ENCODE measurements at regions not wholly inside any gene's neighbourhood (a gene's known extent, or its start where the extent isn't known, plus 50 kb on each side); places are given as distances from the start of the nearest gene placed in this dataset.

DNA sequence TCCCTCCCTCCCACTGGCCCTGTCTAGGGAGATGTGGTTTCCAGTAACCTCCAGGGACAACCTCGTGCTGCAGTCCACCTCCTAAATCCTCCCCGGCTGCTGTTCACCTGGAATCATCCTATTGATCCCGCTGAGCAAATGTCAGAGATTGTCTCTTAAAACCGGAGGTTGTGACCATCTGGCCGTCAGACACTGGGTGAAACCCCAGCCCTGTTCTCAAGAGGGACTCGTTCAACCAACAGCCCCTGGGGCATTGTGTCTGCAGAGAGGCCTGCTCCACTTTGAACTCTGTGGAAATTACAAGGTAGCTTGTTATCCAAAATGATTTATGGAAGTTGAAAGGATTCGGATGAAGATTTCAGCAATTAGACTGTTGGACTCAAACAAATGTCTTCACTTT, 498.0 kb downstream of the MATN1 start:
- no peak overlapping the region for H2AFZ ChIP-seq (ENCODE audit: control insufficient read depth, low read depth, low read length)
- H3K36me3 ChIP-seq (ENCODE audit: control insufficient read depth in 2 of 2, insufficient read depth in 2 of 2, low read length in 1 of 2): no peaks in the 10 kb centered on the region
- FAIRE-seq: no peak
- in situ Hi-C loops (cut with MboI) (no loop called here), intact Hi-C loops (cut with micrococcal nuclease; ENCODE audit: unreplicated experiment) (no loop called here)
- peaks cover 3% of the 10 kb centered on the region in 2 experiments; a peak in 3 of 4 replicates for H3K27me3 ChIP-seq (replicated peaks in 1 of 2; ENCODE audit: control insufficient read depth in 2 of 2, insufficient read depth in 2 of 2, low read length in 1 of 2)
- H4K20me1 ChIP-seq (ENCODE audit: control insufficient read depth, insufficient read depth): no peaks in the 10 kb centered on the region
- no peaks in the 10 kb centered on the region for H3K79me2 ChIP-seq (ENCODE audit: control insufficient read depth, insufficient read depth, low read length)
- H3K4me1 ChIP-seq (ENCODE audit: control insufficient read depth, insufficient read depth, low read length): no peaks in the 10 kb centered on the region
- TF ChIP-seq NR2C2 (IDR thresholded peaks at IDR 0.05; ENCODE audit: borderline replicate concordance, control insufficient read depth, insufficient read length, low read depth): no peak
- 23% methylated on average over 7 of the region's 7 CpGs for WGBS (ENCODE audit: insufficient coverage, insufficient replicate concordance, low lambda C conversion rate, missing lambda C conversion rate)
- no peak overlapping the region for H3K4me3 ChIP-seq
- H3K9ac ChIP-seq (ENCODE audit: control insufficient read depth, insufficient read depth, low read length): no peak overlapping the region
- SMC1A ChIA-PET (ENCODE audit: uncharacterized antibody, unreplicated experiment): no interaction called here
- BruUV-seq (replicated peaks): no TSS peak
- CTCF ChIA-PET: no interaction called here
- POLR2A ChIA-PET: no interaction called here
- ATAC-seq: no peak
- H3K27ac ChIP-seq (ENCODE audit: control insufficient read depth, insufficient read depth): no peak overlapping the region
- no peak for DNase-seq (ENCODE audit: low read depth, low spot score)
- no peaks in the 10 kb centered on the region for H3K9me3 ChIP-seq (replicated peaks; ENCODE audit: control insufficient read depth, insufficient read depth, low read length)
- H3K4me2 ChIP-seq (ENCODE audit: control insufficient read depth, insufficient read depth): no peak overlapping the region
- RAD21 ChIA-PET (ENCODE audit: unreplicated experiment): no interaction called here

DNA sequence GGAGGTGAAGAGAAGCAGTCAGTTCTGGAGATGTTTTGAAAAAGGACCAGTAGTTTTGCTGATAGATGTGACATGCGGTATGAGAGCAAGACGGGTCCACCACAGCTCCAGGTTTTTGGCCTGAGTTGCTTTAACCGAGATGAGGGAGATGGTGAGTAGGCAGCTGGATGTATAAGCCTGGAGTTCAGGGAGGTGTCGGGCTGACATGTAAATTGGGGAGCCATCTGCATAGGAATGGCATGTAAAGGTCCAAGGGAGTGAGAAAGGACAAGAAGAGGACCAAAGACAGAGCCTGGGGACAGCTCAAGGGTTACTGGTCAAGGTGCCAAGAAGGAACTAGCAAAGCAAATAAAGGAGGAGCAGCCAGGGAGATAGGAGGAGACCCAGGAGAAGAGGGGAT, 503.7 kb downstream of the MATN1 start:
- Histone ChIP-seq H3K4me2 (ENCODE audit: control insufficient read depth, insufficient read depth) (no peak overlapping the region), H4K20me1 (ENCODE audit: control insufficient read depth, insufficient read depth) (no peaks in the 10 kb centered on the region), H3K27ac (ENCODE audit: control insufficient read depth, insufficient read depth) (no peak overlapping the region), H3K79me2 (ENCODE audit: control insufficient read depth, insufficient read depth, low read length) (no peaks in the 10 kb centered on the region), H2AFZ (ENCODE audit: control insufficient read depth, low read depth, low read length) (no peak overlapping the region), H3K4me3 (no peak overlapping the region), H3K27me3 (replicated peaks in 1 of 2; ENCODE audit: control insufficient read depth in 2 of 2, insufficient read depth in 2 of 2, low read length in 1 of 2) (peaks cover 0 to 3% of the 10 kb centered on the region in 2 experiments; a peak in 2 of 4 replicates), H3K9me3 (replicated peaks; ENCODE audit: control insufficient read depth, insufficient read depth, low read length) (no peaks in the 10 kb centered on the region), H3K4me1 (ENCODE audit: control insufficient read depth, insufficient read depth, low read length) (no peaks in the 10 kb centered on the region), H3K9ac (ENCODE audit: control insufficient read depth, insufficient read depth, low read length) (no peak overlapping the region), H3K36me3 (ENCODE audit: control insufficient read depth in 2 of 2, insufficient read depth in 2 of 2, low read length in 1 of 2) (no peaks in the 10 kb centered on the region)
- BruUV-seq (replicated peaks): no TSS peak
- intact Hi-C loops (cut with micrococcal nuclease; ENCODE audit: unreplicated experiment): no loop called here
- 11% methylated on average over 4 of the region's 4 CpGs for WGBS (ENCODE audit: insufficient coverage, insufficient replicate concordance, low lambda C conversion rate, missing lambda C conversion rate)
- FAIRE-seq (no peak), DNase-seq (ENCODE audit: low read depth, low spot score) (no peak), ATAC-seq (no peak)
- ChIA-PET POLR2A (no interaction called here), RAD21 (ENCODE audit: unreplicated experiment) (no interaction called here), CTCF (interaction anchor here (0.7 kb wide), 1 partner anchor 97 kb away, joined by 3 read pairs; no protein-coding TSS in a partner anchor), SMC1A (ENCODE audit: uncharacterized antibody, unreplicated experiment) (no interaction called here)
- in situ Hi-C loops (cut with MboI): no loop called here
- no peak for TF ChIP-seq MXI1 (IDR thresholded peaks at IDR 0.05; ENCODE audit: low read depth, low read length)
- no peak for TF ChIP-seq ZZZ3 (IDR thresholded peaks at IDR 0.05; ENCODE audit: control insufficient read depth, insufficient read length, low read depth)
- TF ChIP-seq CHD1 (IDR thresholded peaks at IDR 0.05; ENCODE audit: low read depth, low read length): no peak
- no peak for TF ChIP-seq HDAC6 (IDR thresholded peaks at IDR 0.05; ENCODE audit: unreplicated experiment)
- TF ChIP-seq EED (IDR thresholded peaks at IDR 0.05; ENCODE audit: low read depth): no peak
- TF ChIP-seq, protein P1, sequence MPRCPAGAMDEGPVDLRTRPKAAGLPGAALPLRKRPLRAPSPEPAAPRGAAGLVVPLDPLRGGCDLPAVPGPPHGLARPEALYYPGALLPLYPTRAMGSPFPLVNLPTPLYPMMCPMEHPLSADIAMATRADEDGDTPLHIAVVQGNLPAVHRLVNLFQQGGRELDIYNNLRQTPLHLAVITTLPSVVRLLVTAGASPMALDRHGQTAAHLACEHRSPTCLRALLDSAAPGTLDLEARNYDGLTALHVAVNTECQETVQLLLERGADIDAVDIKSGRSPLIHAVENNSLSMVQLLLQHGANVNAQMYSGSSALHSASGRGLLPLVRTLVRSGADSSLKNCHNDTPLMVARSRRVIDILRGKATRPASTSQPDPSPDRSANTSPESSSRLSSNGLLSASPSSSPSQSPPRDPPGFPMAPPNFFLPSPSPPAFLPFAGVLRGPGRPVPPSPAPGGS (IDR thresholded peaks at IDR 0.05; ENCODE audit: borderline replicate concordance, insufficient read depth, low read depth, low read length, poor library complexity, severe bottlenecking): no peak
- TF ChIP-seq, protein P2, sequence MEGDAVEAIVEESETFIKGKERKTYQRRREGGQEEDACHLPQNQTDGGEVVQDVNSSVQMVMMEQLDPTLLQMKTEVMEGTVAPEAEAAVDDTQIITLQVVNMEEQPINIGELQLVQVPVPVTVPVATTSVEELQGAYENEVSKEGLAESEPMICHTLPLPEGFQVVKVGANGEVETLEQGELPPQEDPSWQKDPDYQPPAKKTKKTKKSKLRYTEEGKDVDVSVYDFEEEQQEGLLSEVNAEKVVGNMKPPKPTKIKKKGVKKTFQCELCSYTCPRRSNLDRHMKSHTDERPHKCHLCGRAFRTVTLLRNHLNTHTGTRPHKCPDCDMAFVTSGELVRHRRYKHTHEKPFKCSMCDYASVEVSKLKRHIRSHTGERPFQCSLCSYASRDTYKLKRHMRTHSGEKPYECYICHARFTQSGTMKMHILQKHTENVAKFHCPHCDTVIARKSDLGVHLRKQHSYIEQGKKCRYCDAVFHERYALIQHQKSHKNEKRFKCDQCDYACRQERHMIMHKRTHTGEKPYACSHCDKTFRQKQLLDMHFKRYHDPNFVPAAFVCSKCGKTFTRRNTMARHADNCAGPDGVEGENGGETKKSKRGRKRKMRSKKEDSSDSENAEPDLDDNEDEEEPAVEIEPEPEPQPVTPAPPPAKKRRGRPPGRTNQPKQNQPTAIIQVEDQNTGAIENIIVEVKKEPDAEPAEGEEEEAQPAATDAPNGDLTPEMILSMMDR (IDR thresholded peaks at IDR 0.05 in 2 of 3, conservative IDR thresholded peaks at IDR 0.05 in 1 of 3; ENCODE audit: control insufficient read depth in 2 of 3, extremely low read depth in 1 of 3, insufficient read depth in 1 of 3, low read depth in 3 of 3, low read length in 3 of 3): no peak
- no peak for TF ChIP-seq RCOR1 (conservative IDR thresholded peaks at IDR 0.05; ENCODE audit: low read depth, low read length)
- no peak for TF ChIP-seq MEF2A (IDR thresholded peaks at IDR 0.05; ENCODE audit: insufficient read depth, low read depth, low read length)
- no peak for TF ChIP-seq NFYA (IDR thresholded peaks at IDR 0.05; ENCODE audit: borderline replicate concordance, low read depth, low read length)
- TF ChIP-seq, protein P3, sequence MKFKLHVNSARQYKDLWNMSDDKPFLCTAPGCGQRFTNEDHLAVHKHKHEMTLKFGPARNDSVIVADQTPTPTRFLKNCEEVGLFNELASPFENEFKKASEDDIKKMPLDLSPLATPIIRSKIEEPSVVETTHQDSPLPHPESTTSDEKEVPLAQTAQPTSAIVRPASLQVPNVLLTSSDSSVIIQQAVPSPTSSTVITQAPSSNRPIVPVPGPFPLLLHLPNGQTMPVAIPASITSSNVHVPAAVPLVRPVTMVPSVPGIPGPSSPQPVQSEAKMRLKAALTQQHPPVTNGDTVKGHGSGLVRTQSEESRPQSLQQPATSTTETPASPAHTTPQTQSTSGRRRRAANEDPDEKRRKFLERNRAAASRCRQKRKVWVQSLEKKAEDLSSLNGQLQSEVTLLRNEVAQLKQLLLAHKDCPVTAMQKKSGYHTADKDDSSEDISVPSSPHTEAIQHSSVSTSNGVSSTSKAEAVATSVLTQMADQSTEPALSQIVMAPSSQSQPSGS (IDR thresholded peaks at IDR 0.05; ENCODE audit: low read length): no peak
- TF ChIP-seq NRF1 (conservative IDR thresholded peaks at IDR 0.05; ENCODE audit: low read depth, low read length): no peak
- no peak for TF ChIP-seq CEBPB (IDR thresholded peaks at IDR 0.05; ENCODE audit: borderline replicate concordance in 1 of 2, low read depth in 2 of 2, low read length in 2 of 2)
